GOT3 (cell line): ENCODE measurements at regions not wholly inside any gene's neighbourhood (a gene's known extent, or its start where the extent isn't known, plus 50 kb on each side); places are given as distances from the start of the nearest gene placed in this dataset.

Experiments
- DNase-seq: peaks from one replicate; lab custom pipeline; 2025; ENCODE audit warnings: mixed read lengths; lab: John Stamatoyannopoulos, UW

GRCh38 chr15:97091093-97091492 lies 760.6 kb downstream of the NR2F2 start:
- DNase-seq = no peak

GRCh38 chr15:97092656-97093055 lies 762.2 kb downstream of the NR2F2 start:
- DNase-seq = no peak

GRCh38 chr15:97096303-97096835 lies 765.9 kb downstream of the NR2F2 start:
- DNase-seq = no peak

GRCh38 chr15:97099040-97099439 lies 768.5 kb downstream of the NR2F2 start:
- DNase-seq = no peak

- no peak for DNase-seq
Observed at GRCh38 chr15:97101572-97101971, 771.1 kb downstream of the NR2F2 start.

GRCh38 chr15:97114900-97115760 lies 784.6 kb downstream of the NR2F2 start:
- no peak for DNase-seq

- no peak for DNase-seq
Observed at GRCh38 chr15:97115761-97116070, 785.2 kb downstream of the NR2F2 start.

- no peak for DNase-seq
Observed at GRCh38 chr15:97124790-97125189, 794.3 kb downstream of the NR2F2 start.

- no peak for DNase-seq
Observed at GRCh38 chr15:97126553-97127233, 796.2 kb downstream of the NR2F2 start.

- no peak for DNase-seq
Observed at GRCh38 chr15:97129674-97130073, 799.2 kb downstream of the NR2F2 start.

- no peak for DNase-seq
Observed at GRCh38 chr15:97140216-97140615, 809.7 kb downstream of the NR2F2 start.

- DNase-seq = no peak
Observed at GRCh38 chr15:97141360-97141759, 810.9 kb downstream of the NR2F2 start.

GRCh38 chr15:97141871-97142270 lies 811.4 kb downstream of the NR2F2 start:
- DNase-seq = no peak

GRCh38 chr15:97143592-97144376 lies 813.3 kb downstream of the NR2F2 start:
- DNase-seq = no peak

- no peak for DNase-seq
Observed at GRCh38 chr15:97144377-97144711, 813.8 kb downstream of the NR2F2 start.

- DNase-seq = no peak
Observed at GRCh38 chr15:97146929-97147870, 813.3 kb upstream of the ARRDC4 start.

- DNase-seq = no peak
Observed at GRCh38 chr15:97153356-97153965, 807.0 kb upstream of the ARRDC4 start.

- no peak for DNase-seq
Observed at GRCh38 chr15:97156739-97157265, 803.7 kb upstream of the ARRDC4 start.

- no peak for DNase-seq
Observed at GRCh38 chr15:97162805-97163495, 797.6 kb upstream of the ARRDC4 start.

- no peak for DNase-seq
Observed at GRCh38 chr15:97165205-97165604, 795.3 kb upstream of the ARRDC4 start.
